ENCODE measurements at regions not wholly inside any gene's neighbourhood (a gene's known extent, or its start where the extent isn't known, plus 50 kb on each side); places are given as distances from the start of the nearest gene placed in this dataset.

DNA sequence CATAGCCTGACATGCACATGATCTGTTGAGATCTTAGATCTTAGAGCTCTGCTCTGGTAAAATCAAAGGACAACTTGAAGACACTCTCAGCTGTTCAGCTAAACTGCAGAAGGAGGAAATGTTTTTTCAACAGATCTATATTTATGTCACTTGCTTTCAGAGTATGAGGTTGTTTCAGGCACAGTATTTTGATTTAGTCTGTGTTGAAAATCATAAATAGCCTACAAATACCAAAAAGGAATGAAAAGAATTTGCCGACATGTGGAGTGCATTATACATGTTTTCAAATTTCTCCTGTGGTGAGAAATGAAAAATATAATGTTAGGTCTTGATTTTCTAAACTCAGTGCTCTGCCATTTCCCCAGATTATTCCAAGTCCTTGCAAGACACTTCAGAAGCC is 1118.4 kb downstream of the TBL1XR1 start:
- ChIA-PET POLR2A (no interaction called here), CTCF (no interaction called here)
- Mint-ChIP-seq H3K36me3 (ENCODE audit: insufficient read depth, unreplicated experiment) (no peaks in the 10 kb centered on the region), H3K4me1 (ENCODE audit: insufficient read depth, unreplicated experiment) (no peaks in the 10 kb centered on the region), H3K27me3 (ENCODE audit: insufficient read depth, unreplicated experiment) (no peaks in the 10 kb centered on the region), H3K27ac (ENCODE audit: low read depth, unreplicated experiment) (no peak overlapping the region), H3K4me3 (ENCODE audit: unreplicated experiment) (no peak overlapping the region), H3K9me3 (ENCODE audit: unreplicated experiment) (no peaks in the 10 kb centered on the region)
- no peak for TF ChIP-seq CTCF (IDR thresholded peaks at IDR 0.05; ENCODE audit: unreplicated experiment)
- BruUV-seq (replicated peaks), result no TSS peak
- intact Hi-C loops (cut with micrococcal nuclease), result no loop called here
- DNase-seq (ENCODE audit: unreplicated experiment), result no peak

DNA sequence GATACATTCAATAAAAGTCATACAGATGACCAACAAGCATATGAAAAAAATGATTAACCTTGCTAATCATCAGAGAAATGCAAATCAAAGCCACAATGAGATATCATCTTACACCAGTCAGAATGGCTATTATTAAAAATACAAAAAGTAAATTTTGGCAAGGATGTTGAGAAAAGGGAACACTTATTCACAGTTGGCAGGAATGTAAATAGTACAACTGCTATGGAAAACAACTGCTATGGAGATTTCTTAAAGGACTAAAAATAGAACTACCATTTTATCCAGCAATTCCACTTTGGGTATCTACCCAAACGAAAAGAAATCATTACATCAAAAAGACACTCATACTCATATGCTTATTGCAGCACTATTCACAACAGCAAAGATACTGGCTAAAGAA is 1121.8 kb downstream of the TBL1XR1 start:
- no peak overlapping the region for H3K27ac Mint-ChIP-seq (ENCODE audit: low read depth, unreplicated experiment)
- no peak for DNase-seq (ENCODE audit: unreplicated experiment)
- intact Hi-C loops (cut with micrococcal nuclease), result no loop called here
- no peaks in the 10 kb centered on the region for H3K27me3 Mint-ChIP-seq (ENCODE audit: insufficient read depth, unreplicated experiment)
- ChIA-PET POLR2A (no interaction called here), CTCF (no interaction called here)
- H3K36me3 Mint-ChIP-seq (ENCODE audit: insufficient read depth, unreplicated experiment), result no peaks in the 10 kb centered on the region
- no peaks in the 10 kb centered on the region for H3K4me1 Mint-ChIP-seq (ENCODE audit: insufficient read depth, unreplicated experiment)
- no peaks in the 10 kb centered on the region for H3K9me3 Mint-ChIP-seq (ENCODE audit: unreplicated experiment)
- TF ChIP-seq CTCF (IDR thresholded peaks at IDR 0.05; ENCODE audit: unreplicated experiment), result no peak
- no TSS peak for BruUV-seq (replicated peaks)
- H3K4me3 Mint-ChIP-seq (ENCODE audit: unreplicated experiment), result no peak overlapping the region

DNA sequence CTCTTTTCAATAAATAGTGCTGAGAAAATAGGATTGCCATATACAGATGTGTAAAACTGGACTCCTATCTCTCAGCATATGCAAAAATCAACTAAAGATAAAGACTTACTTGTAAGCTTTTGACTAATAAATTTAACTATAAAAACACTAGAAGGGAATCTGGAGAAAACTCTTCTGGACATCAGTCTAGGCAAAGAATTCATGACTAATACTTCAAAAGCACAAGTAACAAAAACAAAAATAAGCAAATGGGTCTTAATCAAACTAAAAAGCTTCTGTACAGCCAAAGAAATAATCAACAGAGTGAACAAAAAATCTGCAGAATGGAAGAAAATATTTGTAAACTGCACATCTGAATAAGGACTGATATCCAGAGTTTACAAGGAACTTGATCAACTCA is 1122.2 kb downstream of the TBL1XR1 start:
- intact Hi-C loops (cut with micrococcal nuclease), result no loop called here
- Mint-ChIP-seq H3K4me3 (ENCODE audit: unreplicated experiment) (no peak overlapping the region), H3K4me1 (ENCODE audit: insufficient read depth, unreplicated experiment) (no peaks in the 10 kb centered on the region), H3K9me3 (ENCODE audit: unreplicated experiment) (no peaks in the 10 kb centered on the region), H3K27me3 (ENCODE audit: insufficient read depth, unreplicated experiment) (no peaks in the 10 kb centered on the region), H3K36me3 (ENCODE audit: insufficient read depth, unreplicated experiment) (no peaks in the 10 kb centered on the region), H3K27ac (ENCODE audit: low read depth, unreplicated experiment) (no peak overlapping the region)
- ChIA-PET CTCF (interaction anchor here (0.7 kb wide), 1 partner anchor 8 kb away, joined by 4 read pairs; no protein-coding TSS in a partner anchor), POLR2A (no interaction called here)
- no TSS peak for BruUV-seq (replicated peaks)
- DNase-seq (ENCODE audit: unreplicated experiment), result no peak
- TF ChIP-seq CTCF (IDR thresholded peaks at IDR 0.05; ENCODE audit: unreplicated experiment), result no peak

- no peaks in the 10 kb centered on the region for H3K9me3 Mint-ChIP-seq (ENCODE audit: unreplicated experiment)
- intact Hi-C loops (cut with micrococcal nuclease), result no loop called here
- no peaks in the 10 kb centered on the region for H3K4me1 Mint-ChIP-seq (ENCODE audit: insufficient read depth, unreplicated experiment)
- TF ChIP-seq CTCF (IDR thresholded peaks at IDR 0.05; ENCODE audit: unreplicated experiment), result no peak
- ChIA-PET CTCF (no interaction called here), POLR2A (no interaction called here)
- BruUV-seq (replicated peaks), result no TSS peak
- no peaks in the 10 kb centered on the region for H3K27me3 Mint-ChIP-seq (ENCODE audit: insufficient read depth, unreplicated experiment)
- H3K4me3 Mint-ChIP-seq (ENCODE audit: unreplicated experiment), result no peak overlapping the region
- H3K27ac Mint-ChIP-seq (ENCODE audit: low read depth, unreplicated experiment), result no peak overlapping the region
- no peak for DNase-seq (ENCODE audit: unreplicated experiment)
- H3K36me3 Mint-ChIP-seq (ENCODE audit: insufficient read depth, unreplicated experiment), result no peaks in the 10 kb centered on the region
Measured at GRCh38 chr3:176074096-176074495, 1123.2 kb downstream of the TBL1XR1 start.

All from MCF 10A (cell line).